GM19372 (cell line): ENCODE measurements at regions not wholly inside any gene's neighbourhood (a gene's known extent, or its start where the extent isn't known, plus 50 kb on each side); places are given as distances from the start of the nearest gene placed in this dataset.

Experiments
- ATAC-seq: cut with Tn5 transposase; IDR thresholded peaks from one replicate; pipeline ENCODE4 v1.9.1; 2021; ENCODE audit warnings: mild to moderate bottlenecking, low read depth, moderate library complexity; ENCODE audit not compliant: unreplicated experiment

- ATAC-seq, result no peak
These were observed 107.5 kb downstream of the ACER2 start for GRCh38 chr9:19516348-19516747.

GRCh38 chr9:19513671-19514275 lies 105.0 kb downstream of the ACER2 start:
- ATAC-seq, result no peak

GRCh38 chr9:19512103-19512832 lies 103.5 kb downstream of the ACER2 start:
- no peak for ATAC-seq

- no peak for ATAC-seq
These were observed 102.9 kb downstream of the ACER2 start for GRCh38 chr9:19511694-19512093.

GRCh38 chr9:19510907-19511306 lies 102.1 kb downstream of the ACER2 start:
- ATAC-seq, result no peak
